ENCODE measurements at regions not wholly inside any gene's neighbourhood (a gene's known extent, or its start where the extent isn't known, plus 50 kb on each side); places are given as distances from the start of the nearest gene placed in this dataset.

- TF ChIP-seq CTCF (IDR thresholded peaks at IDR 0.05): no peak
- no peak for TF ChIP-seq ZFX (IDR thresholded peaks at IDR 0.05; ENCODE audit: borderline replicate concordance)
Measured at GRCh38 chr2:217273162-217273561, 413.3 kb upstream of the TNP1 start.
